ENCODE measurements at regions not wholly inside any gene's neighbourhood (a gene's known extent, or its start where the extent isn't known, plus 50 kb on each side); places are given as distances from the start of the nearest gene placed in this dataset.

DNA sequence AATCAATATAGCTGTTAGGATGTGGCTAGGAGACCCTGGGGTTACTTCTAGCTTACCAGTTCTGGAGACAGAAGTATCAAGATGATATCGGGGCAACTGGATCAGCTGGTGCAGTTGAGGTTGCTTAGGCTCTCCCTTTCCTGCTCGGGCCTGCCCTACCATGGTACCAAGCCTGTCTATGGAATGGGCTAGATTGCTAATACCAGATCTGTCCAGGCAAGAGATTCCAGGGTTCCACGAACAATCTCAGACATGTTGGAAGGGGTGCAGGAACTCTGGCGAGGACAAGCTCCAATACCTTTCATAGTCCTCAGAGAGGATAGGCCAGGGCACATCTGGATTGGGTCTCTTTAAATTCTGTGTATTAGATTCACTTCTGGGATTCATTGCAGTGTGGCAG is 53.8 kb downstream of the ADM start:
- no peak overlapping the region for H3K4me3 ChIP-seq
- no peaks in the 10 kb centered on the region for H3K36me3 ChIP-seq
- H3K9me3 ChIP-seq, result no peaks in the 10 kb centered on the region
- H3K4me1 ChIP-seq, result no peaks in the 10 kb centered on the region
- H3K27me3 ChIP-seq, result no peaks in the 10 kb centered on the region
- no peak overlapping the region for H3K27ac ChIP-seq
- 84 to 91% methylated on average over 4 of the region's 4 CpGs for WGBS, 2 donors
- TF ChIP-seq POLR2A (IDR thresholded peaks at IDR 0.05) (no peak), EP300 (IDR thresholded peaks at IDR 0.05) (no peak)
- TF ChIP-seq, protein P1, sequence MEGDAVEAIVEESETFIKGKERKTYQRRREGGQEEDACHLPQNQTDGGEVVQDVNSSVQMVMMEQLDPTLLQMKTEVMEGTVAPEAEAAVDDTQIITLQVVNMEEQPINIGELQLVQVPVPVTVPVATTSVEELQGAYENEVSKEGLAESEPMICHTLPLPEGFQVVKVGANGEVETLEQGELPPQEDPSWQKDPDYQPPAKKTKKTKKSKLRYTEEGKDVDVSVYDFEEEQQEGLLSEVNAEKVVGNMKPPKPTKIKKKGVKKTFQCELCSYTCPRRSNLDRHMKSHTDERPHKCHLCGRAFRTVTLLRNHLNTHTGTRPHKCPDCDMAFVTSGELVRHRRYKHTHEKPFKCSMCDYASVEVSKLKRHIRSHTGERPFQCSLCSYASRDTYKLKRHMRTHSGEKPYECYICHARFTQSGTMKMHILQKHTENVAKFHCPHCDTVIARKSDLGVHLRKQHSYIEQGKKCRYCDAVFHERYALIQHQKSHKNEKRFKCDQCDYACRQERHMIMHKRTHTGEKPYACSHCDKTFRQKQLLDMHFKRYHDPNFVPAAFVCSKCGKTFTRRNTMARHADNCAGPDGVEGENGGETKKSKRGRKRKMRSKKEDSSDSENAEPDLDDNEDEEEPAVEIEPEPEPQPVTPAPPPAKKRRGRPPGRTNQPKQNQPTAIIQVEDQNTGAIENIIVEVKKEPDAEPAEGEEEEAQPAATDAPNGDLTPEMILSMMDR (IDR thresholded peaks at IDR 0.05), result no peak
- DNase-seq (ENCODE audit: low spot score in 2 of 2), result no peak

DNA sequence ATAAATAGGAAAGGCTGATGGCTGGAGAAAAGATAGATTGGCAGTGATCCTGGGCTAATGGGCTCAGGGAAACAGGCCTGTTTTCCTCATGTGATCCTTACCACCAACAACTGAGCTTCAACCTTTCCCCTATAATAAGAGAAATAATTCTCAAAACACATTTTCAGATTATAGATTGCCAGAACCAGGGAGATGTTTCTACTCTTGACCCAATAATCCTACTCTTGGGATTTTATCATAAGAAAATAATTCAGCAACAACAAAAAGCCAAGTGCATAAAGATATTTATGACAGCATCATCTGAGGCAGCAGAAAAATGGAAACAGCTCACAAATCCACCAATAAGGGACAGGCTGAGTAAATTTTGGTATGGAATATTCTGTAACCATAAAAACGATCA is 54.3 kb downstream of the ADM start:
- DNase-seq (ENCODE audit: low spot score in 2 of 2), result no peak
- Histone ChIP-seq H3K4me1 (no peaks in the 10 kb centered on the region), H3K36me3 (no peaks in the 10 kb centered on the region), H3K4me3 (no peak overlapping the region), H3K9me3 (no peaks in the 10 kb centered on the region), H3K27ac (no peak overlapping the region), H3K27me3 (no peaks in the 10 kb centered on the region)
- TF ChIP-seq EP300 (IDR thresholded peaks at IDR 0.05), result no peak
- TF ChIP-seq, protein P1 (IDR thresholded peaks at IDR 0.05), result no peak
- TF ChIP-seq POLR2A (IDR thresholded peaks at IDR 0.05), result no peak
- 70% methylated on average over 1 of the region's 1 CpG for WGBS, 2 donors

DNA sequence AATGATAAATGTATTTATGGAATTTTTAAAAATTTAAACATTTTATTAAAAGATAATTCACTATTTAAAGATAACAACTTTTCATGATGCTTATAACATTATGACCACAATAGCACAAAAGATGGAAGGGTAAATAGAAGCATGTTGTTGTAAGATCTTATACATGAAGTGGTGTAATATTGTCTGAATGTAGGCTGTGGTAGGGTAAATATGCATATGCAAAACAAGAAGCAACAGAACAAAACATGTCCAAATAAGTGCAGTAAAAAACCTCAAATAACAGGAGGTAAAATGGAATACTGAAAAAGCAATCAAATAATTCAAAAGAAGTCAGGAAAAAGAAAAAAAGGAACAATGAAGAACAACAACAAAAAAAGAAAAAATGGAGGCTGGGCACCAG is 56.0 kb downstream of the ADM start:
- no peak for DNase-seq (ENCODE audit: low spot score in 2 of 2)
- no peak overlapping the region for H3K4me3 ChIP-seq
- H3K27me3 ChIP-seq, result no peaks in the 10 kb centered on the region
- peaks cover 0 to 3% (median 0%) of the 10 kb centered on the region in 4 donors for H3K4me1 ChIP-seq
- H3K9me3 ChIP-seq, result no peaks in the 10 kb centered on the region
- H3K36me3 ChIP-seq, result no peaks in the 10 kb centered on the region
- H3K27ac ChIP-seq, result no peak overlapping the region
- TF ChIP-seq, protein P1 (IDR thresholded peaks at IDR 0.05), result no peak
- no peak for TF ChIP-seq EP300 (IDR thresholded peaks at IDR 0.05)

DNA sequence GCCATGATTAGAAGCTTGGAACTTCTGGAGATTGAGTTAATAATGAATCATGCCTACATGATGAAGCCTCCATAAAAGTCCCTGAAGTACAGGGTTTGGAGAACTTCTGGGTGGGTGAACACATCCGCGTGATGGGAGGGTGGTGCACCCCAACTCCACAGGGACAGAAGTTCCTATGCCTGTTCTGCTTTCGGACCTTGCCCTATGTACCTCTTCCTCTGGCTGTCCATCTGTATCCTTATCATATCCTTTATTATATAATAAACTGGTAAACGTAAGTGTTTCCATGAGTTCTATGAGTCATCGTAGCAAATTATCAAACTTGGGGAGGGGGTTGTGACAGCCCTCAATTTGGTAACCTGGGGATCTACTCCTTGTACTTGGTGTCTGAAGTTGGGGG is 60.2 kb downstream of the ADM start:
- WGBS, 2 donors, result 90 to 95% methylated on average over 5 of the region's 5 CpGs
- Histone ChIP-seq H3K27me3 (no peaks in the 10 kb centered on the region), H3K27ac (no peak overlapping the region), H3K4me1 (peaks cover 0 to 15% (median 2%) of the 10 kb centered on the region in 4 donors), H3K4me3 (no peak overlapping the region), H3K9me3 (no peaks in the 10 kb centered on the region), H3K36me3 (no peaks in the 10 kb centered on the region)
- no peak for DNase-seq (ENCODE audit: low spot score in 2 of 2)
- TF ChIP-seq EP300 (IDR thresholded peaks at IDR 0.05) (no peak), POLR2A (IDR thresholded peaks at IDR 0.05) (no peak)
- TF ChIP-seq, protein P1 (IDR thresholded peaks at IDR 0.05), result no peak

DNA sequence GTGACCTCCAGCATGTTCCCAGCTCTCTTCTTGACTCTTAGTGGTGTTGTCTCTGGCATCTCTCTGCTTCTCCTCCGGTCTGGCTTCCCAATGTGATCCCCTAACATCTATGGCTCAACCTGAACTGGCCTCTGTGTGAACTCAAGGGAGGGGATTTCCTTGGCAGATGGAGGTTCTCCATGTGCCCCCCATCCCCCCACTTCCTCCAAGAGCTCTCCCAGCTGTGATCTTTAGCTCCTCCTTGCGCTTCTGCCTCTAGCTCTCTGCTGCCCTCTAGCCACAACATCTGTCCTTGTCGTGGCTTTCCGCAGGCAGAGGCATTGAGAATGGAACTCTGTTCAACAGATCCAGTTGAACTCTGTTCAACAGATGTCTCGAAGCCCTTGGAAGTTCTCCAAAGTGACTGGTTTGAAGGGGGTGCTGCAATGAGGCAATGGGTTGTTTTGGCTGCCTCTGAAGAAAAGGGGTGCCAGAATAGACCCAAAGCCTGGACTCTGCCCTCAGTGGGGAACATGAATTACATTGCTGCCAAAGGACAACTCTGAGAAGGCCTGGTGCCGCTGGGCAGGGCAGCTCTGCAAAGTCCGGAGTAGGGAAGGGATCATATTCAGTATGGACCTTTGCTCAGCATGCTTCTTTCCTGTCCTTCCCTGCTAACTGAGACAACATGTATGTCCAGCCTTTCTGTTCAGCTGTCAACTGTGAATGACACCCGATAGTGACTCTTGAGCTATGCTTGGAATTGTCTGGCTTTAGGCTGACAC is 61.9 kb downstream of the ADM start:
- no peaks in the 10 kb centered on the region for H3K36me3 ChIP-seq
- peak overlapping the region in 1 of 4 donors; percentile 28 for H3K27ac ChIP-seq
- 28 to 29% methylated on average over 8 of the region's 8 CpGs for WGBS, 2 donors
- H3K27me3 ChIP-seq, result no peaks in the 10 kb centered on the region
- no peaks in the 10 kb centered on the region for H3K9me3 ChIP-seq
- TF ChIP-seq POLR2A (IDR thresholded peaks at IDR 0.05), result no peak
- TF ChIP-seq, protein P1 (IDR thresholded peaks at IDR 0.05), result peak; percentile 72 to 82 (median 79)
- peak in 1 of 2 donors; percentile 96 for TF ChIP-seq EP300 (IDR thresholded peaks at IDR 0.05)
- peaks cover 0 to 26% (median 2%) of the 10 kb centered on the region in 4 donors for H3K4me1 ChIP-seq
- DNase-seq (ENCODE audit: low spot score in 2 of 2), result peak; percentile 75 to 92
- no peak overlapping the region for H3K4me3 ChIP-seq

Measured in tibial nerve (tissue), 4 donors.